GM21515 (cell line): ENCODE measurements at regions not wholly inside any gene's neighbourhood (a gene's known extent, or its start where the extent isn't known, plus 50 kb on each side); places are given as distances from the start of the nearest gene placed in this dataset.
A peak's percentile ranks its signal among the peaks of the same experiment; 100 is the strongest.
"Not testable (repeated sequence)": the region's sequence is repeated elsewhere in the genome, so short reads cannot be mapped to it uniquely, and the experiment has no call there.

Experiments
- ATAC-seq: cut with Tn5 transposase; IDR thresholded peaks from one replicate; pipeline ENCODE4 v1.9.1; 2021; ENCODE audit not compliant: unreplicated experiment

GRCh38 chr12:18008642-18009041, 81.4 kb downstream of the RERGL start:
- no peak for ATAC-seq

GRCh38 chr12:17999174-17999801, 90.7 kb downstream of the RERGL start:
- no peak for ATAC-seq

- ATAC-seq: peak; percentile 92
Measured at GRCh38 chr12:17992002-17992656, 97.9 kb downstream of the RERGL start.

- no peak for ATAC-seq
Measured at GRCh38 chr12:17982556-17982955, 107.4 kb downstream of the RERGL start.

GRCh38 chr12:17976202-17976601, 113.8 kb downstream of the RERGL start:
- ATAC-seq: no peak

GRCh38 chr12:17975763-17976162, 114.2 kb downstream of the RERGL start:
- ATAC-seq: no peak

- ATAC-seq: no peak
Measured at GRCh38 chr12:17975239-17975638, 114.8 kb downstream of the RERGL start.

GRCh38 chr12:17971850-17972249, 118.1 kb downstream of the RERGL start:
- ATAC-seq: no peak

GRCh38 chr12:17954788-17955187, 135.2 kb downstream of the RERGL start:
- ATAC-seq: no peak

GRCh38 chr12:17950898-17951297, 139.1 kb downstream of the RERGL start:
- no peak for ATAC-seq

GRCh38 chr12:17949558-17950141, 140.3 kb downstream of the RERGL start:
- no peak for ATAC-seq

- ATAC-seq: no peak
Measured at GRCh38 chr12:17928708-17929366, 161.2 kb downstream of the RERGL start.

GRCh38 chr12:17918013-17918412, 172.0 kb downstream of the RERGL start:
- no peak for ATAC-seq

- no peak for ATAC-seq
Measured at GRCh38 chr12:17884581-17884980, 205.4 kb downstream of the RERGL start.

- ATAC-seq: no peak
Measured at GRCh38 chr12:17878714-17879113, 211.3 kb downstream of the RERGL start.

GRCh38 chr12:17875230-17875629, 214.8 kb downstream of the RERGL start:
- no peak for ATAC-seq

- ATAC-seq: no peak
Measured at GRCh38 chr12:17866802-17867201, 223.2 kb downstream of the RERGL start.

- not testable (repeated sequence) for ATAC-seq
Measured at GRCh38 chr12:17855548-17855947, 234.4 kb downstream of the RERGL start.

GRCh38 chr12:17853054-17853453, 236.9 kb downstream of the RERGL start:
- ATAC-seq: no peak

GRCh38 chr12:17841496-17841895, 248.5 kb downstream of the RERGL start:
- ATAC-seq: no peak

GRCh38 chr12:17829813-17830212, 260.2 kb downstream of the RERGL start:
- ATAC-seq: no peak

GRCh38 chr12:17818931-17819330, 271.1 kb downstream of the RERGL start:
- ATAC-seq: no peak
